Cardiac muscle cell (in vitro differentiated cells and primary cell): ENCODE measurements at regions not wholly inside any gene's neighbourhood (a gene's known extent, or its start where the extent isn't known, plus 50 kb on each side); places are given as distances from the start of the nearest gene placed in this dataset.
"Not testable (repeated sequence)": the region's sequence is repeated elsewhere in the genome, so short reads cannot be mapped to it uniquely, and the experiment has no call there.

Experiments used
- DNase-seq, 2 donors: peaks; one replicate each; pipeline versions ENCODE4 v3.0.0 to v3.0.0-alpha.2; 2010 to 2017; ENCODE audit warnings: low read depth in 1 of 2, low spot score in 1 of 2
- H3K27ac ChIP-seq: fragments of 200-600 bp; sonication (generic); 2 replicates; pipeline ENCODE4 v1.5.1; 2016
- H3K27me3 ChIP-seq: fragments of 200-600 bp; sonication (generic); 2 replicates; pipeline ENCODE4 v1.6.0; 2016; ENCODE audit warnings: control low read depth
- H3K36me3 ChIP-seq: fragments of 200-600 bp; sonication (generic); 2 replicates; pipeline ENCODE4 v1.5.1; 2016; ENCODE audit warnings: control low read depth
- H3K4me1 ChIP-seq: fragments of 200-600 bp; sonication (generic); 2 replicates; pipeline ENCODE4 v1.8.1; 2017; ENCODE audit warnings: low read depth, mild to moderate bottlenecking, mixed run types
- H3K4me3 ChIP-seq: fragments of 200-600 bp; sonication (generic); 2 replicates; pipeline ENCODE4 v1.5.1; 2016; ENCODE audit warnings: mild to moderate bottlenecking
- H3K9me3 ChIP-seq: fragments of 200-600 bp; sonication (generic); 2 replicates; pipeline ENCODE4 v1.5.1; 2017; ENCODE audit warnings: low read depth, mild to moderate bottlenecking, control low read depth
- CTCF ChIP-seq: IDR thresholded peaks from 2 replicates; pipeline ENCODE4 v1.5.1; 2012; ENCODE audit warnings: low read depth, mild to moderate bottlenecking, low read length

DNA sequence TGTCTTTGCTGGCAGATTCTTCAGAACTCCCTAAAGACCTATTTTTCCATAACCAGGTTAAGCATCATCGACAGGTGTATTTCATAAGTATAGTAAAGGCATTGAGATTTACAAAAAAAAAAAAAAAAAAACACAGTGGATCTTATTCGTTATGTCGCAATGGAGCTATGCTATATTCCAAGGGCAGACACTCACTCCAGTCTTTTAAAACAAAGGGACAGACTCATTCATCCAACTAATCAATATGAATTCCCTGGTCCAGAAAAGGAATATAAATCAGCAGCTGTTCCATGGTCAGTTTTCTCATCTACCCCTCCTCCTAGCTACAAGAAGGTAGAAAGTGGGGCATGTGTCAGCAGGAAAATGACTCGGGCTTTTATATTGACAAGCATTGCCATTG, 97.7 kb upstream of the MON1B start:
- Histone ChIP-seq H3K4me1 (no peaks in the 10 kb centered on the region), H3K36me3 (no peaks in the 10 kb centered on the region), H3K27me3 (no peaks in the 10 kb centered on the region), H3K9me3 (no peaks in the 10 kb centered on the region), H3K27ac (no peak overlapping the region), H3K4me3 (no peak overlapping the region)
- no peak for TF ChIP-seq CTCF
- DNase-seq: no peak

DNA sequence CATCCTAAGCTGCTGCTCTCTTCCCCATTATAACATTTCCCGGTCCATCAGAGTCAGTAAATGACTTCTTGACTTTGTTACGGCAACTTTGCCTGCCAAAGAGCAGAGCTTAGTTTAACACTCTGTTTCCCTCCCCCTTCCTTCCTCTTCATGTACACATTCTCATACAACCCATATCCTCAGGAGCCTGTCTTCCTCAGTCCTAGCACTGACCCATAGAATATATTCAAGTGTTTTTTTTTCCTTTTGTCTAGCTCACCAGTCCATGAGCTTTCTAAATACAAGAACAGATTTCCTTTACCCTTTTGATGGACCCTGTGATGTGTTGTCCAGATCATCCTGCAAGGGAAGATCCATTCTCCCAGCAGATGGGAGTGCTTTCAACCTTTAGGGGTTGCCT, 97.0 kb upstream of the MON1B start:
- Histone ChIP-seq H3K27ac (no peak overlapping the region), H3K27me3 (no peaks in the 10 kb centered on the region), H3K4me1 (no peaks in the 10 kb centered on the region), H3K9me3 (no peaks in the 10 kb centered on the region), H3K4me3 (no peak overlapping the region), H3K36me3 (no peaks in the 10 kb centered on the region)
- no peak for DNase-seq
- TF ChIP-seq CTCF: no peak

- no peak for TF ChIP-seq CTCF
- no peak overlapping the region for H3K27ac ChIP-seq
- no peaks in the 10 kb centered on the region for H3K9me3 ChIP-seq
- no peaks in the 10 kb centered on the region for H3K36me3 ChIP-seq
- no peak overlapping the region for H3K4me3 ChIP-seq
- no peaks in the 10 kb centered on the region for H3K27me3 ChIP-seq
- H3K4me1 ChIP-seq: no peaks in the 10 kb centered on the region
- no peak for DNase-seq
Measured at GRCh38 chr16:77111056-77111565, 79.9 kb upstream of the MON1B start.

GRCh38 chr16:77112746-77113145, 78.2 kb upstream of the MON1B start:
- no peak for DNase-seq
- no peaks in the 10 kb centered on the region for H3K9me3 ChIP-seq
- no peak for TF ChIP-seq CTCF

DNA sequence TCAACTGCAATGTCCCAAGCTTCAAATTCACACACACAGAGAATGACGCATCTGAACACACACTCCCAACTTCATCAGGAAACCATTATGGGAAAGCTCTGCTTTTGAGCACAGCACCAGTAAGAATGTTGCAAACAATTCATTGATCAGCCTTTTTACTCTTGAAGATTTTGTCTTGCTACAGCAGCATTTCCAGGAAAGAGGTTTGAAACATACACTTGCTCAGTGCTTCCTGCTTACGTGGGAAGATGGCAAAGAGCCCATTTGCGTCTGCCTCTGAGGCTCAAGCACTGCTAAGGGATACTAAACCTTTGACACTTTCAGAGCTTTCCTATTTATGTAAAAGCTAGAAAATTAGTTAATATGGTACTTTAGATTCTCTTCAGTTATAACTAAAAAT, 77.2 kb upstream of the MON1B start:
- no peak for TF ChIP-seq CTCF
- Histone ChIP-seq H3K4me3 (no peak overlapping the region), H3K9me3 (no peaks in the 10 kb centered on the region), H3K27ac (no peak overlapping the region), H3K36me3 (no peaks in the 10 kb centered on the region), H3K4me1 (peaks cover 8% of the 10 kb centered on the region), H3K27me3 (no peaks in the 10 kb centered on the region)
- DNase-seq: peak in 1 of 2 donors; percentile 15

More at GRCh38 chr16:77112746-77113145, 78.2 kb upstream of the MON1B start:
- no peaks in the 10 kb centered on the region for H3K36me3 ChIP-seq
- H3K4me3 ChIP-seq: no peak overlapping the region
- H3K27me3 ChIP-seq: no peaks in the 10 kb centered on the region
- peaks cover 8% of the 10 kb centered on the region for H3K4me1 ChIP-seq
- no peak overlapping the region for H3K27ac ChIP-seq

DNA sequence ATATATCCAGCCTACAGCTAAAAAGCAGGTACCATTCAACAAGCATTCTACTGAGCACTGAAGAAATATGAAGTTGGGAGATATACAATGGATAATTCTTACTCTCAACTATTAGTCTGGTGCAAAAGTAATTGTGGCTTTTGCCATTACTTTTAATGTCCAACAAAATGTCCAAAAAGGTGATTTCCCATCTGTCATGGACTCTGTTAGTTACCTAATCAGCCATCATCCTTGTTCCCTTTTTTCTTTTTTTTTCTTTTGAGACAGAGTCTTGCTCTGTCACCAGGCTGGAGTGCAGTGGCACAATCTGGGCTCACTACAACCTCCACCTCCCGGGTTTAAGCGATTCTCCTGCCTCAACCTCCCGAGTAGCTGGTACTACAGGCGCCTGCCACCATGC, 76.6 kb upstream of the MON1B start:
- H3K27ac ChIP-seq, H3K27me3 ChIP-seq, H3K4me1 ChIP-seq, H3K36me3 ChIP-seq, DNase-seq, H3K4me3 ChIP-seq, H3K9me3 ChIP-seq: not testable (repeated sequence)
